Ectodermal cell (in vitro differentiated cells): ENCODE measurements at regions not wholly inside any gene's neighbourhood (a gene's known extent, or its start where the extent isn't known, plus 50 kb on each side); places are given as distances from the start of the nearest gene placed in this dataset.

Experiments
- H3K27ac ChIP-seq: 2 replicates; pipeline ENCODE4 v1.7.0; 2013; ENCODE audit warnings: mild to moderate bottlenecking, low read depth, low read length; ENCODE audit not compliant: insufficient read depth, poor library complexity, severe bottlenecking
- H3K27me3 ChIP-seq: 2 replicates; pipeline ENCODE4 v1.7.0; 2013; ENCODE audit warnings: mild to moderate bottlenecking, low read length; ENCODE audit not compliant: insufficient read depth, control insufficient read depth, poor library complexity, severe bottlenecking
- H3K36me3 ChIP-seq: one replicate; pipeline ENCODE4 v1.7.0; 2013; ENCODE audit warnings: low read length; ENCODE audit not compliant: control insufficient read depth, insufficient read depth
- H3K4me1 ChIP-seq: one replicate; pipeline ENCODE4 v1.7.0; 2013; ENCODE audit warnings: low read length; ENCODE audit not compliant: control insufficient read depth, insufficient read depth
- H3K4me3 ChIP-seq: 2 replicates; pipeline ENCODE4 v1.7.0; 2013; ENCODE audit warnings: low read depth, low read length, control low read depth; ENCODE audit not compliant: insufficient read depth
- H3K9me3 ChIP-seq: 2 replicates; pipeline ENCODE4 v1.7.0; 2013; ENCODE audit warnings: mild to moderate bottlenecking, low read length, moderate library complexity; ENCODE audit not compliant: control insufficient read depth
- WGBS, 2 experiments: methylation state at CpG; one replicate each; pipeline ENCODE4 v1.1.7; 2013; ENCODE audit warnings: missing lambda C conversion rate in 2 of 2; 5-methylcytosine and 5-hydroxymethylcytosine counted together

- H3K27ac ChIP-seq = no peak overlapping the region
- no peaks in the 10 kb centered on the region for H3K4me1 ChIP-seq
- no peaks in the 10 kb centered on the region for H3K9me3 ChIP-seq
- H3K36me3 ChIP-seq = no peaks in the 10 kb centered on the region
- no peaks in the 10 kb centered on the region for H3K27me3 ChIP-seq
- 96 to 98% methylated on average over 4 of the region's 4 CpGs for WGBS, 2 experiments
- H3K4me3 ChIP-seq = no peak overlapping the region
These were observed 495.3 kb upstream of the CDH6 start for GRCh38 chr5:30698217-30698616.

DNA sequence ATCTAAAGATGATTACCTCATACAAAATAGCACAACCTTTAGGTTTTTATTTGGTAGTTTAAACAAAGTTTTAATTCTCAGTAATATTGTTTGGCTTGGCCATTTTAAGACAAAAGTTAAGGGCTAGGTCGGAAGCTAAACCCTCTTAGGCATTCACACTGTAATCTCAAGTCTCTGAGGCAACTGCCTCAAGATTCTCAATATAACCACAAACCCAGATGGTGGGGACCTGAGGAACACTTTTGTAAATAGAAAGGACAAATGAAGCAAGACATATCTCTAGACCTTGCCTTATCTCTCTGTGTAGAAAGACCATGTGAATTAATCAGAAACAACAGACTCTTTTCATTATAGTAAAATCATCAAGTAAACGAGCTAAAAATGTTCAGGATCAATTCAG is 500.2 kb upstream of the CDH6 start:
- Histone ChIP-seq H3K4me3 (no peak overlapping the region), H3K9me3 (no peaks in the 10 kb centered on the region), H3K36me3 (no peaks in the 10 kb centered on the region), H3K27me3 (no peaks in the 10 kb centered on the region), H3K4me1 (peaks cover 3% of the 10 kb centered on the region), H3K27ac (no peak overlapping the region)
- WGBS, 2 experiments = 67 to 82% methylated on average over 1 to 2 of the region's 2 CpGs

DNA sequence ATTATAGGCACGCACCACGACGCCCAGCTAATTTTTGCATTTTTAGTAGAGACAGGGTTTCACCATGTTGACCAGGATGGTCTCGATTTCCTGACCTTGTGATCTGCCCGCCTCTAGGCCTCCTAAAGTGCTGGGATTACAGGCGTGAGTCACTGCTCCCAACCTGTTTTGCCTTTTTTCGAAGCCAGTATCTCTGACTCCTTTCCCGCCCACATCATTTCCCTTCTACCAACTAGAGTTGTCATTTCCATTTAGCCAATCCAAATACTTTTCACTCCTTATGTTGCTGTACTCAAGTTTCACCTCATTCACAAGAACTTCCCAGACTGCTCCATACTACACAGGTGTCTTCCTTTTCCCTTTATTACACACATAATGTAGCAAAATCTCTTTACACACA is 502.6 kb upstream of the CDH6 start:
- Histone ChIP-seq H3K4me1 (peaks cover 3% of the 10 kb centered on the region), H3K27me3 (no peaks in the 10 kb centered on the region), H3K9me3 (no peaks in the 10 kb centered on the region), H3K27ac (no peak overlapping the region), H3K4me3 (no peak overlapping the region), H3K36me3 (no peaks in the 10 kb centered on the region)
- WGBS, 2 experiments = 89 to 91% methylated on average over 8 of the region's 8 CpGs

DNA sequence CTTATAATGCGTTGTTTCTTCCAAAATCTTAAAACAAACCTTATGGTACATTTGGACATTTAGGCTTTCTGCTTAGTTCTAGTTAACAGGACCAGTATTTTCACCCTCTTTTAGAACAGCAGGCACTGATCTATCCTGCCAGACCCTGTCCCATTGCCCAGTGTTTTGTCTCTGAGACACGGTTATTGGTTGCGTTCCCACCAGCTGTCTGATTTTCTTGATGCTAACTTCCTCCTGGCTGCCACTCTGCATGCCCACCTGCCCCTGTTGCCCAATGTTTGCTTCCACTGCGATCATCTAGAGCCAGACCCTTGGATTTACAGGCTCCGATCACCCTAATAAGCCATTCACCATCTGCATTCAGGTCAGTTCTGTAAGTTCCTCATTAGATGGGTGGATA is 506.0 kb upstream of the CDH6 start:
- H3K27me3 ChIP-seq = no peaks in the 10 kb centered on the region
- peaks cover 3% of the 10 kb centered on the region for H3K4me1 ChIP-seq
- no peak overlapping the region for H3K27ac ChIP-seq
- 93 to 96% methylated on average over 4 to 5 of the region's 5 CpGs for WGBS, 2 experiments
- no peak overlapping the region for H3K4me3 ChIP-seq
- no peaks in the 10 kb centered on the region for H3K36me3 ChIP-seq
- H3K9me3 ChIP-seq = no peaks in the 10 kb centered on the region

DNA sequence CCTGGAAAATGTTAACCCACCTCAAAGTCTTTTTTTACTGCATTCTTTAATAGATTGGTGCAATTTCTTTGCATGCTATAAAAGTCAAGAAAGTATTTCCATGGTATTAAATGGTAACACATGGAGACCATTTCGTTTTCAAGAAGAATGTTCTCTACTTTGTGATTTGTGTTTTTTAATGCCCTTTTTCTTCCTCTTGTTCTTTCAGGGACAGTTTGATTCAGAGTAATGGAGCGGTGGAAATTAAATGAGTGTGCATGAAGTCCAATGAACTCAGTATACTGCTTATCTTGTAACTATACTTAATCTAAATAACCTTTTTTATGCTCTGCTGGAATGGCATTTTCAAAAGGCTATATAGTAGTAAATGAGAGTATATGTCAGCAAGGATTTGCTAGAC is 507.0 kb upstream of the CDH6 start:
- Histone ChIP-seq H3K9me3 (peaks cover 2% of the 10 kb centered on the region), H3K4me3 (no peak overlapping the region), H3K36me3 (no peaks in the 10 kb centered on the region), H3K4me1 (no peaks in the 10 kb centered on the region), H3K27me3 (no peaks in the 10 kb centered on the region), H3K27ac (no peak overlapping the region)
- WGBS, 2 experiments = 73 to 86% methylated on average over 1 of the region's 2 CpGs

GRCh38 chr5:30676223-30676840 is 517.2 kb upstream of the CDH6 start:
- Histone ChIP-seq H3K9me3 (peaks cover 3% of the 10 kb centered on the region), H3K36me3 (no peaks in the 10 kb centered on the region), H3K27ac (no peak overlapping the region), H3K4me3 (no peak overlapping the region), H3K27me3 (no peaks in the 10 kb centered on the region), H3K4me1 (no peaks in the 10 kb centered on the region)
- 89% methylated on average over 1 of the region's 1 CpG; no CpG with 5 or more reads in 1 of the 2 experiments for WGBS, 2 experiments

GRCh38 chr5:30667293-30667692 is 526.2 kb upstream of the CDH6 start:
- no peak overlapping the region for H3K27ac ChIP-seq
- H3K4me1 ChIP-seq = no peaks in the 10 kb centered on the region
- H3K9me3 ChIP-seq = no peaks in the 10 kb centered on the region
- 82 to 89% methylated on average over 1 of the region's 1 CpG for WGBS, 2 experiments
- no peak overlapping the region for H3K4me3 ChIP-seq
- H3K27me3 ChIP-seq = no peaks in the 10 kb centered on the region
- no peaks in the 10 kb centered on the region for H3K36me3 ChIP-seq

DNA sequence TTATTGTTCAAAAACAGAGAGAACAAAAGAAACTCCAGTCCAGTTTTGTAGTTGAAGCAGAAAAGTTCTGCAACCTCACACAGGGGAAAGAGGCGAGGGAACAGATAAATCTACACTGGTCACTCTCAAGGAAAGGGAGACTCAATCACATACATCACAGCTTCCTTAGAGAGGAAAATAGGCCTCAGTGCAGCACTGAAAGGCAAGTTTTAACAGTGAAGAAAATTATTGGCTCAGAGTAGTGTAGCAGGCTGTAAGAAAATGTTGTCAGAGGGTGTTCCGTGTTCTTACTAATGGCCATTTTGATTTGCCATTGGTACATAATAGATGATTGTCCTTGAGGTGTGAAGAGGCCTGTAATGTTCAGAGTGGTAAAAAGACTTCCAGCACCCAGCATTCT is 530.0 kb upstream of the CDH6 start:
- 87 to 95% methylated on average over 2 of the region's 2 CpGs for WGBS, 2 experiments
- Histone ChIP-seq H3K4me3 (no peak overlapping the region), H3K4me1 (no peaks in the 10 kb centered on the region)

GRCh38 chr5:30662373-30662772 is 531.1 kb upstream of the CDH6 start:
- H3K9me3 ChIP-seq = no peaks in the 10 kb centered on the region
- no peaks in the 10 kb centered on the region for H3K27me3 ChIP-seq
- H3K4me1 ChIP-seq = no peaks in the 10 kb centered on the region
- no peak overlapping the region for H3K4me3 ChIP-seq
- no peaks in the 10 kb centered on the region for H3K36me3 ChIP-seq
- no peak overlapping the region for H3K27ac ChIP-seq

More for the DNA sequence above, 530.0 kb upstream of the CDH6 start:
- no peaks in the 10 kb centered on the region for H3K36me3 ChIP-seq
- no peaks in the 10 kb centered on the region for H3K27me3 ChIP-seq
- no peak overlapping the region for H3K27ac ChIP-seq
- no peaks in the 10 kb centered on the region for H3K9me3 ChIP-seq

- H3K4me1 ChIP-seq = no peaks in the 10 kb centered on the region
- no peak overlapping the region for H3K4me3 ChIP-seq
- no peak overlapping the region for H3K27ac ChIP-seq
- H3K9me3 ChIP-seq = no peaks in the 10 kb centered on the region
- 61 to 96% methylated on average over 2 to 3 of the region's 3 CpGs for WGBS, 2 experiments
- H3K36me3 ChIP-seq = no peaks in the 10 kb centered on the region
- H3K27me3 ChIP-seq = no peaks in the 10 kb centered on the region
These were observed 531.8 kb upstream of the CDH6 start for GRCh38 chr5:30661730-30662129.

DNA sequence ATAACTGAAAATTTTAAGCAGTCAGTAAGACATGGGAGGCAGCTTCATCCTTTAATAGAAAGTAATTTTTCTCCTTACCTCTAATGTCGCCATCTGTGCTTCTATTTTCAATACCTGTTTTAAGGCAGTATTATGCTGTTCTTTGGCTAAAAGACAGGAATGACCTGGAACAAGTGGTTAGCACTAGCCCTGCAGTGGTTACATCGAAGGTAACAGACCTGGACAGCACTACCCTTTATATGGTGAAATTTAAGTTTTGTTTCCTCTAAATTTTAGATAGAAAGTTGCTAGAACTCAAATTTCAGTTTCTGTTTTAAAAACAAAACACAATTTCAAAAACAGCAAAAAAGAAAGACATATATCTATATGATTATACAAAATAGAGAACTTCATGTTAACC is 534.1 kb upstream of the CDH6 start:
- no peaks in the 10 kb centered on the region for H3K27me3 ChIP-seq
- H3K4me3 ChIP-seq = no peak overlapping the region
- no peaks in the 10 kb centered on the region for H3K4me1 ChIP-seq
- no peak overlapping the region for H3K27ac ChIP-seq
- H3K36me3 ChIP-seq = no peaks in the 10 kb centered on the region
- WGBS, 2 experiments = 95 to 100% methylated on average over 2 of the region's 2 CpGs
- H3K9me3 ChIP-seq = no peaks in the 10 kb centered on the region
